Activated CD4-positive, alpha-beta T cell treated with anti-CD3 and anti-CD28 coated beads, Interleukin-2, amount 50 U/mL, for 1 hour (primary cell): ENCODE measurements at regions not wholly inside any gene's neighbourhood (a gene's known extent, or its start where the extent isn't known, plus 50 kb on each side); places are given as distances from the start of the nearest gene placed in this dataset.
A peak's percentile ranks its signal among the peaks of the same experiment; 100 is the strongest.
"Not testable (repeated sequence)": the region's sequence is repeated elsewhere in the genome, so short reads cannot be mapped to it uniquely, and the experiment has no call there.

Experiments
- DNase-seq: peaks from one replicate; pipeline ENCODE4 v3.0.0-alpha.2; 2020

DNA sequence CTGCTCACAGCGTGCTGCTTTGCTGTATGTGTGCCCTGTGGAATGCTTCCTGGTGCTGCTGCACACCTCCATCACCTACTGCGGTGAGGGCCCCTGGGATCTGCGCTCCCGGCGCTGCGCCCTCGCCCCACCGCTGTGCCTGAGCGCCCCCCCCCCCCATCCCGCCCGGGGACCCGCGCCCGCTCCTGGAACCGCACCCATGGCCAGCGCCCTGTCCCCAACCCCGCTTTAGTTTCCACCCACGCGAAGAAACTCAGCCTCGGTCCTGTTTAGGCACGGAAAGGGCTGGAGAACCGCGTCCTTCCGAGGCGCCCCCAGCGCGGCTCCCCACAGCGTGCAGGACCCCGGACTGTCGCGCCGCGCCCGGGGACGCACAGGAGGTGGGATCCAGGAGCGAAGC is 265.5 kb downstream of the POTEB3 start:
- DNase-seq, result not testable (repeated sequence)

DNA sequence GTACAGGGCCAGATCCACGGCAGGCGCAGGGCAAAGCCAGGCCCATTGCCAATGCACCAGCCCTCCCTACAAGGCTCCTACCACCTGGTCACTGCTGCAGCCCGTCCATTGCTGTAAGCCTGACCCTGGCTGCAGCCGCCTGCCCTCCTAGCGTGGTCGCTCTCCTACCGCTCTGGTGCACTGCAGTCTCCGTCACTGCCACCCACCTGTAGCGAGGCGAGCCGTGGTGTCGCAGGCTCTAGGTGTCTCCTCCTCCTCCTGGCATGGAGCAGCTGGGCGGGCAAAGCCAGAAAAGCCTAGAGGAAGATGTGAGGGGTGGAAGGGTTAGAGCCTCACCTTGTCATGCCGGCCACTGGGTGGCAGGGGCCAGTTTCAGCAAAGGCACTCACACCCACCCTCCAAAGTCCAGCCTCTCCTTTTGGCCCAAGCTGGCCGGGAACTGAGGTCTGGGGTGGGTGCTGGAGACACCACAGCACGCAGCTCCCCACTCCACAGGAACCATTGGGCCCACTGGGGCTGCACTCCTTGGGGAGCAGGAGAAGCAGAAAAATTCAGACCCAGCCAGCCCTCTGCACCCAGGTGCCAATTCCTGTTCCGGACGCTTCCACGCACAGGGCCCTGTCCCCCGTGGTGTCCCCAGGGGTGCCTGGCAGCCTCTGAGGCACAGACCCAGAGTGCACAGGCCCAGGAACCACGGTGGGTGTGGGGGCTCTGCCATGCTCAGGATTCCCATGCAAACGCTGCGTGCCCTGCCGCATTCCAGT is 285.3 kb upstream of the POTEB2 start:
- DNase-seq, result not testable (repeated sequence)

DNA sequence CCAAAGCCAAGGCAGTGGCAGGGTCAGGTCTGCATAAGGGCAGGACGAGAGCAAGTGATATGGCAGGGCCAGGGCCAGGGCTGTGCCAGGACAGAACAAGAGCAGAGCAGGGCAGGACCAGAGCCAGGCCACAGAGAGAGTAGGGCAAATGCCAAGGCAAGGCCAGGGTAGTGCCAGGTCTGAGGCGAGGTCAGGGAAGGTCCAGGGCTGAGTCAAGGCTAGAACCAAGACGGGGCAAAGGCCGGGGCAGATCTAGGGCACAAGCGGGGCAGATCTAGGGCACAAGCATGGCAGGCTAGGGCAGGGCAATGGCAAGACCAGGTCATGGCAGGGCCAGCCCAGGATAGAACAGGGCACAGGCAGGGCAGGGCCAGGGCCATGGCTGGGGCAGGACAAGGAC is 282.0 kb upstream of the POTEB2 start:
- DNase-seq, result not testable (repeated sequence)

DNA sequence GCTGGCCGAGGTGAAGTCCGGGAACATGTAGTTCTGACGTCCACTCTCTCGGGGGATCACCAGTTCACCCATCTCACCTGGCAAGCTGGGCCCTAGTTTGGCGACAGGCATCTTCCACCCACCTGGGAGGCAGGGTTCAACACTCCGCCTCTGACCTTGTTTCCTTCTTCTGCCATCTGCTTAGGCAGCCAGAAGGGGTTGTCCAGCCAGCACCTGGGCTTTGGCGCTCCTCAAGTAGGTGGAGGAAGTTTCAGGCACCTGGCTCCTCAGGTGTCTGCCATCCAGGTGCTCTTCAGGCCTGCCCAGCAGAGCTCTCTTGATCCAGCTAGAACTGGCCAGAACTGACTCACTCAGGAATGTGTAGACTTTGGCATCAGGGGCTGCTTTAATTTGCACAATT is 267.8 kb upstream of the POTEB2 start:
- DNase-seq, result not testable (repeated sequence)

DNA sequence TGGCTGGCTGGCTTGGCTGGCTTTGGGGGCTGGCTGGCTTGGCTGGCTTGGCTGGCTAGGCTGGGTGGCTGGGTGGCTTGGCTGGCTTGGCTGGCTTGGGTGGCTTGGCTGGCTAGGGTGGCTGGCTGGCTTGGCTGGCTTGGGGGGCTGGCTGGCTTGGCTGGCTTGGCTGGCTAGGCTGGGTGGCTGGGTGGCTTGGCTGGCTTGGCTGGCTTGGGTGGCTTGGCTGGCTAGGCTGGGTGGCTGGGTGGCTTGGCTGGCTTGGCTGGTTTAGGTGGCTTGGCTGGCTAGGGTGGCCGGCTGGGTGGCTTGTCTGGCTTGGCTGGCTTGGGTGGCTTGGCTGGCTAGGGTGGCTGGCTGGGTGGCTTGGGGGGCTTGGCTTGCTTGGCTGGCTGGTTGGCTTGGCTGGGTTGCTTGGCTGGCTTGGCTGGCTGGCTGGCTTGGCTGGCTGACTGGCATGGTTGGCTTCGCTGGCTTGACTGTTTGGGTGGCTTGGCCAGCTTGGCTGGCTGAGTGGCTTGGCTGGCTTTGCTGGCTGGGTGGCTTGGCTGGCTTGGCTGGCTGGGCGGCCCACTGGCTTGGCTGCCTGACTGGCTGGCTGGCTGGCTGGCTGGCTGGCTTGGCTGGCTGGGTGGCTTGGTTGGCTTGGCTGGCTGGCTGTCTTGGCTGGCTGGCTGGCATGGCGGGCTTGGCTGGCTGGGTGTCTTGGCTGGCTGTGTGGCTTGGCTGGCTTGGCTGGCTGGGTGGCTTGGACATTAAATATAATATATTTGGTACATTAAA is 246.3 kb upstream of the POTEB2 start:
- DNase-seq, result not testable (repeated sequence)

DNA sequence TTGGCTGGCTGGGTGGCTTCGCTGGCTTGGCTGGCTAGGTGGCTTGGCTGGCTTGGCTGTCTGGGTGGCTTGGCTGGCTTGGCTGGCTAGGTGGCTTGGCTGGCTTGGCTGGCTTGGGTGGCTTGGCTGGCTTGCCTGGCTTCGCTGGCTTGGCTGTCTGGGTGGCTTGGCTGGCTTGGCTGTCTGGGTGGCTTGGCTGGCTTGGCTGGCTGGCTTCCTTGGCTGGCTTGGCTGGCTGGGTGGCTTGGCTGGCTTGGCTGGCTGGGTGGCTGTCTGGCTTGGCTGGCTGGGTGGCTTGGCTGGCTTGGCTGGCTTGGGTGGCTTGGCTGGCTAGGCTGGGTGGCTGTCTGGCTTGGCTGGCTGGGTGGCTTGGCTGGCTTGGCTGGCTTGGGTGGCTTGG is 245.7 kb upstream of the POTEB2 start:
- not testable (repeated sequence) for DNase-seq

DNA sequence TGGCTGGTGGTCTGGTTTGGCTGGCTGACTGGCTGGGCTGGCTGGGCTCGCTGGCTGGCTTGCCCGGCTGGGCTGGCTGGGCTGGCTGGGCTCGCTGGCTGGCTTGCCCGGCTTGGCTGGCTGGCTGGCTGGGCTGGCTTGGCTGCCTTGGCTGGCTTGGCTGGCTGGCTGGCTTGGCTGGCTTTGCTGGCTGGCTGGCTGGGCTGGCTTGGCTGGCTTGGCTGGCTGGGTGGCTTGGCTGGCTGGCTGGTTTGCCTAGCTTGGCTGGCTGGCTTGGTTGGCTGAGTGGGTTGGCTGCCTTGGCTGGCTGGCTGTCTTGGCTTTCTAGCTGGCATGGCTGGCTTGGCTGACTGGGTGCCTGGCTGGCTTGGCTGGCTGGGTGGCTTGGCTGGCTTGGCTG is 245.1 kb upstream of the POTEB2 start:
- not testable (repeated sequence) for DNase-seq

DNA sequence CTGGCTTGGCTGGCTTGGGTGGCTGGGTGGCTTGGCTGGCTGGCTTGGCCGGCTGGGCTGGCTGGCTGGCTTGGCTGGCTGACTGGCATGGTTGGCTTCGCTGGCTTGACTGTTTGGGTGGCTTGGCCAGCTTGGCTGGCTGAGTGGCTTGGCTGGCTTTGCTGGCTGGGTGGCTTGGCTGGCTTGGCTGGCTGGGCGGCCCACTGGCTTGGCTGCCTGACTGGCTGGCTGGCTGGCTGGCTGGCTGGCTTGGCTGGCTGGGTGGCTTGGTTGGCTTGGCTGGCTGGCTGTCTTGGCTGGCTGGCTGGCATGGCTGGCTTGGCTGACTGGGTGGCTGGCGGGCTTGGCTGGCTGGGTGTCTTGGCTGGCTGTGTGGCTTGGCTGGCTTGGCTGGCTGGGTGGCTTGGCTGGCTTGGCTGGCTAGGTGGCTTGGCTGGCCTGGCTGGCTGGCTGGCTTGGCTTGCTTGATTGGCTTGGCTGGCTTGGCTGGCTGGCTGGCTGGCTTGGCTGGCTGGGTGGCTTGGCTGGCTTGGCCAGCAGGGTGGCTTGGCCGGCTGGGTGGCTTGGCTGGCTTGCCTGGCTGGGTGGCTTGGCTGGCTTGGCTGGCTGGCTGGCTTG is 244.2 kb upstream of the POTEB2 start:
- DNase-seq, result peak; percentile 19

DNA sequence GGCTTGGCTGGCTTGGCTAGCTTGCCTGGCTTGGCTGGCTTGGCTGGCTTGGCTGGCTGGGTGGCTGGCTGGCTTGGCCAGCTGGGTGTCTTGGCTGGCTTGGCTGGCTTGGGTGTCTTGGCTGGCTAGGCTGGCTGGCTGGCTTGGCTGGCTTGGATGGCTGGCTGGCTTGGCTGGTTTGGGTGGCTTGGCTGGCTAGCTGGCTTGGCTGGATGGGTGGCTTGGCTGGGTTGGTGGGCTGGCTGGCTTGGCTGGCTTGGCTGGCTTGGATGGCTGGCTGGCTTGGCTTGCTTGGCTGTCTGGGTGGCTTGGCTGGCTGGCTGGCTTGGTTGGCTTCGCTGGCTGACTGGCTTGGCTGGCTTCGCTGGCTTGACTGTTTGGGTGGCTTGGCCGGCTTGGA is 242.3 kb upstream of the POTEB2 start:
- not testable (repeated sequence) for DNase-seq

DNA sequence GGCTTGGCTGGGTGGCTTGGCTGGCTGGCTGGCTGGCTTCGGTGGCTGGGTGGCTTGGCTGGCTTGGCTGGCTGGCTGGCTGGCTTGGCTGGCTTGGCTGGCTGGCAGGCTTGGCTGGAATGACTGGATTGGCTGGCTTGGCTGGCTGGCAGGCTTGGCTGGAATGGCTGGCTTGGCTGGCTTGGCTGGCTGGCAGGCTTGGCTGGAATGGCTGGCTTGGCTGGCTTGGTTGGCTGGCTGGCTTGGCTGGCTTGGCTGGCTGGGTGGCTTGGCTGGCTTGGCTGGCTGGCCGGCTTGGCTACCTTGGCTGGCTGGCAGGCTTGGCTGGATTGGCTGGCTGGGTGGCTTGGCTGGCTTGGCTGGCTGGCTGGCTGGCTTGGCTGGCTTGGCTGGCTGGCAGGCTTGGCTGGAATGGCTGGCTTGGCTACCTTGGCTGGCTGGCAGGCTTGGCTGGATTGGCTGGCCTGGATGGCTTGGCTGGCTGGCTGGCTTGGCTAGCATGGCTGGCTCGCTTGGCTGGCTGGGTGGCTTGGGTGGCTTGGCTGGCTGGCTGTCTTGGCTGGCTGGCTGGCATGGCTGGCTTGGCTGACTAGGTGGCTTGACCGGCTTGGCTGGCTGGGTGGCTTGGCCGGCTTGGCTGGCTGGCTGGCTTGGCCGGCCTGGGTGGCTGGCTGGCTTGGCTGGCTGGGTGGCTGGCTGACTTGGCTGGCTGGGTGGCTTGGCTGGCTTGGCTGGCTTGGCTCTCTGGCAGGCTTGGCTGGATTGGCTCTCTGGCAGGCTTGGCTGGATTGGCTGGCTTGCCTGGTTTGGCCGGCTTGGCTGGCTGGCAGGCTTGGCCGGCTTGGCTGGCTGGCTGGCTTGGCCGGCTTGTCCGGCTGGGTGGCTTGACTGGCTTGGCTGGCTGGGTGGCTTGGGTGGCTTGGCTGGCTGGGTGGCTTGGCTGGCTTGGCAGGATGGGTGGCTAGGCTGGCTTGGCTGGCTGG is 241.6 kb upstream of the POTEB2 start:
- peak; percentile 6 for DNase-seq

DNA sequence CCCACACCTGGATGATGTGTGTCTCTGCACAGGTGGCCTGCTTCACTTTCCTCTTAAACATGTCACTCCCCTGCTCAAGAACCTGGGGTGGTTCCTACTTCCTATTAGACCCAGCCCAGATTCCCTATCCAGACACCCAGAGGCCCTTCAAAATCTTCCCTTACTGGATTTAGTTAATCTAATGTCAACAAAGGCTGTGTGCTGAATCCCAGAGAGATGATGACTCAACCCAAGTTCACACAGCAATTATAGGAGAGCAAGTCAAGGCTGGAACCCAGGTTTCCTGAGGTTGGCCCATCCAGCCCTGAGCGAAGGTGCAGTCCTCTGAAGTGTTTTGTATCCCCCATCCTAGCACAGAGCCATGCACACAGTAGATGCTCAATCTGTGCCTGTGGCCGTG is 230.5 kb upstream of the POTEB2 start:
- not testable (repeated sequence) for DNase-seq

DNA sequence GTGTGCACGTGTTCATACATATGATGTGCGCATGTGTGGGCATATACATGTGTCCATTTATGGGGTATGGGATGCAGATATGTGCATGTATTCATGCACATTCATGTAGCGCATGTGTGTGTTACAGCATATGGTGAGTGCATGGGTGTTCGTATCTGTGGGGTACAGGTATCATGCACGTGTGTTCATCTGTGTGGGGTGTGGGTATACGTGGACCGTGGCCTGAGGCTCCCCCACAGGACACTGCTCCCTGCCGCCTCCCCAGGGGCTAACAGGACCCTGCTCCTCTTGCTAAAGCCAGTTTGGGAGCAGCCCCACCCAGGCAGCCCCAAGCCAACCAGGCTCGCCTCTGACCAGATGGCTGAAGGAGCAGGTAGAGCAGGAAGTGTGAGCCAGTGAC is 213.4 kb upstream of the POTEB2 start:
- DNase-seq, result not testable (repeated sequence)

DNA sequence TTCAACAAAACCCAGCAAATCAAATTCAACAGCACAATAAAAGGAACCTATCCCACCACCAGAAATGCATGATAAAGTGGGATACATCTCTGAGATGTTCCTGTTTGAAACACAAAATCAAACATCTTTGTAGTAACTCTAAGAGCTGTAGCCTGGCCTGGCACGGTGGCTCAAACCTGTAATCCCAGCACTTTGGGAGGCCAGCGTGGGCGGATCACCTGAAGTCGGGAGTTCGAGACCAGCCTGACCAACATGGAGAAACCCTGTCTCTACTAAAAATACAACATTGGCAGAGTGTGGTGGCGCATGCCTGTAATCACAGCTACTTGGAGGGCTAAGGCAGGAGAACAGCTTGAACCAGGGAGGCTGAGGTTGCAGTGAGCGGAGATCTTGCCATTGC is 202.8 kb upstream of the POTEB2 start:
- not testable (repeated sequence) for DNase-seq

DNA sequence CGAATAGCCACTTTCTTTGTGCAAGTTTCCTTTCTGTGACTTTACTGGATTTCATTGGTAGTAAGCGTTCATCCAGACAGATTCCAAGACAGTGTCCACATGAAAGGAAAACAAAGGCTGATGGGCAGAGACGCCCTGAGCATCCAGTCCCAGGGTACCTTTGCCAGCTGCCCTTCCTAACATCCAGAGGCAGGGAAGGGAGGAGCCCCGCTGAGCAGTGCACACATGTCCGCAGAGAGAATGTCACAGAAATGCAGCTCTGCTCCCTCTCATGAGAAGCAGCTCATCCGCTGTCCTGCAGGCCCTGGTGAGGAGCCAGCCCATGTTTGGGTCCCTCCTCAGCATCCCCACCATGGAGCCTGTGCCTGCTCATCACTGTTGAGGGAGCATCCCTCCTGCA is 197.4 kb upstream of the POTEB2 start:
- DNase-seq, result not testable (repeated sequence)

DNA sequence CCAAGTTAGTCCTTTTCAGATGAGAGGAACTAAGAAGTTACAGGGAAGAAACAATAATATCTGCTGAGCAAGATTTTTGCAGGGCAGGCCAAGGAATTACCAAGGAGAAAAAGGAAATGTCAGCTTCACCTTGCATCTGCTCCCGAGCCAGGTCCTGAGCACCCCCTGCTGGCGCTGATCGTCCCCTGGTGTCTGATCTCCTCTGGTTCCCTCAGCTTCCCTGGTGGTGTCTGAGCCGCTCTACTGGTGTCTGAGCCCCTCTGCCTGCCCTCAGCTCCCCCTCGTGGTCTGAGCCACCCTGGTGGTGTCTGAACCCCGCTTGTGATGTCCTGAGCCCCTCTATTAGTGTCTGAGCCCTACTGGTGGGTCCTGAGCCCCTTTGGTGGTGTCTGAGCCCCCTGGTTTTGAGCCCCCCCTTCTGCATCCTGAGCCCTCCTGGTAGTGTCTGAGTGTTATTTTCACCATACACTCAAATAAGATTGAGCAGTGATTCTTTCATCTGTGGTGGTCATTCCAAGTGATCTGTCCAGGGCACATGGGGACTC is 196.6 kb upstream of the POTEB2 start:
- DNase-seq, result not testable (repeated sequence)

DNA sequence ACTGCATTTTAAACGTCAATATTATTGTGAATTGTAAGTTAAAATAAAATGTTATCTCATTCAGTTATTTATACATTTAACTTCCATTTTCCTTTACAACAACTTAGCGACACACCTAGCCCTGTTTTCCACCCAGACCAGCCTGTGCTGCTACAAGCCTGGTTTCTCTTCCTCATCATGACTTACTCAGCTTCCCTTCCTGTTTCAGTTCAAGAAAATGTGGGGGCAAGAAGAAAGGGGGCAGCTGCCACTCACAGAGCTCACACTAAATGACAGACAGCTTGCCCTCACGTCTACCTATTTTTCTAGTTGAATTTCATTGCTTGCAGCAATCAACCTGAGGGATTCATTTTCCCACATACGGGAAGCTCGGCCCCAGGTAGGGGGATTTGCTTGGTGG is 185.8 kb upstream of the POTEB2 start:
- DNase-seq, result not testable (repeated sequence)

DNA sequence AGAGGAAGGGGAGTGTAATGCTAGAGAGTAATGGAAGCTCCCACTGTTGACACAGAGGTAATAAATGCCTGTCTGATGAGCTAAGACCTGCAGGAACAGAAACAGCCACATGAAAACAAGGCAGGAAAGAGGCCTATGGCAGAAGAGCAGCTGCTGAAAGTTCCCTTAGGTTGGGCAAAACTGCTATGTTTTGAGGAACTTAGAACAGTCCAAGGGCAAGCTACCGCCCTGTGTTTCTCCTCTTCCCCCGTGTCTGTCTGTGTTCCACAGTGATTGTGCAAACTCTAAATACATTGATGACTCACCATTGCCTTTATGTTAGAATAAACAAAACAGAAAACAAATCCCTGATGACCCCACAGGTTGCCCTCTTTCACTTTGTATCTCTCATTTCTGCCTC is 165.6 kb upstream of the POTEB2 start:
- DNase-seq, result not testable (repeated sequence)

DNA sequence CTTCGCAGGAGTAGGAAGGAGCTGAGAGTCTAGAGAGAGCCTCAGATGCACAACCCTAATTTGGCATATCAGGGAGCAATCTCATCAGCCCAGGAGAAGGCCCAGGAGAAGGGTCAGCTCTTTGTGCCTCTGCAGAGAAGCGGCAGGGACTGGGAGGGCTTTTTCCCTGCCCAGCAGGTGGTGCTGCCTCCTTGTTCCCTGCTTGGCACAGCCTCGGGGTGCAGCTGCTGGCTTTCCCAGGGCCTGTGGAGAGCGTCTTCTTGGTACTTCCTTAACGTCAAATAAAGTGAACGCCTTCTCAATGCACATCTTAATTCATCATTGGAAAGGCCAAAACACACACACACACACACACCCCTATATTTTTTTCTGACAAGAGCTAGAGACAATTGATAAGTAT is 162.9 kb upstream of the POTEB2 start:
- not testable (repeated sequence) for DNase-seq

DNA sequence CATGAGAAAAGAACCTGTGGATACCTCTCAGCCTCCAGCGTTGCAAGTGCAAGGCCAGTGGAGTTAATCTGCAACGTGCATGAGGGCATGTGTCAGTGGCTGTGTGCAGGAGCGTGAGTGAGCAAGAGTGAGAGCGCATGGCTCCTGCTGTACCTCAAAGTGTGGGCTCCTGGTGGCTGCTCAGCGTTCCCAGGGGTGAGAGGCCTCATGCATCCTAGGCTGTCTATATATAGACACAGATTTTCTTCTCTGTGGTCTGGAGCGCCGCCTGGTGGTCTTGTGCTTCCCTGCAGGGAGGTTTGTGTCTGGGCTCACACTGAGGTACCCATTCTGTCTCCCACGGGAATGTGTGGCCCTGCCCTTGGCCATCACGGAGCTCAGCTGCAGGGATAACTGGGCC is 161.8 kb upstream of the POTEB2 start:
- DNase-seq, result not testable (repeated sequence)

DNA sequence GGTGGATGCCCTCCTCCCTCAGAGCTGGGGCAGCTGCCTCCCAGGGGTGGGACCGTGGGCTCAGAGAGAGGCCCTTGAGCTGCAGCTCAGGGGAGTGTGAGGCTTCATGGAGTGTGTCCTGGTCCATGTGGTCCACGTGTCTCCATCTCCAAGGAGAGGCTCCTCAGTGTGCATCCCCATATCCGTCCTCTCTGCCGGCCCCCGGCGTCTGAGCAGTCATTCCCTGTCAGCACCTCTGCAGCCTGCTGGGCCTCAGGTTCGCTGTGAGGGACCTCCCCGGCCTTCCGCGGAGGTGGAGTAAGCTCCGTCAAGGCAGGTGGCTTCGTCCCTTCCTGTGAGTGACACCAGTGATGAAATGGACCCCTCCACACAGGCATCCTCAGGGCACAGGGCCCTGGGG is 160.7 kb upstream of the POTEB2 start:
- not testable (repeated sequence) for DNase-seq

DNA sequence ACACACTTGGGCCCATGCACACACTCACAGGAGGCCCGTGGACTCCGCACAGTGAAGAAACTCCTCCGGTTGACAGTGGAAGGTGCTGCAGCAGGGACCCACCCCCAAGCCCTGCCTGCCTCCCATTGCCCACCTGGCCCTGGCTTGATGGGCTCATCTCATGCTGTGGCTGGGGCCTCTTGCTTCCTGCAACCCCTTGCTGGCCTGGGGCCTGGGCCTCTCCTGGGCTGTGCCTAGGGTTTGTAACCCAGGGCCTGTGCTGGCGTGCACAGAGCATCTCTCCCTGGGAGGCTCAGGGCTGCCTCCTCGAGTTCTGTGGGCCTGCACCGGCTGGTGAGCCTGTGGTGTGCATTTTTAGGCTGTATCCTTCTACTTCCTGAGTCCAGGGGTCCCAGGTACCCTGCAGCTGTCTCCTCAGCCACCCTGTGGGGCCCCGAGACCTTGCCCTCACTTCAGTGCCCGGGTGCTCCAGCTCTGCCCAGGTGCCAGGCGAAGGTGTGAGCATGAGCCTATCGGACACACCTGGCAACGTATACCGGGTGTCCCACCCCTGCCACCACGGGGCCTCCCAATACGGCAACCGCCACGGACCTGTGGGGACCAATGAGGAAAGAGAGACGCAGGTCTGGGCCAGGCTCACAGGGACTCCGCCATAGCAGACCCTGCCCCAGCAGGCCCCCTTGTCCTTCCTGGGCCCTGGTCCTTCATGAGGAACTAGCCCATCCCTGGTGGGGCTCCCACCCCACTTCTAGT is 158.3 kb upstream of the POTEB2 start:
- DNase-seq, result not testable (repeated sequence)
